Loucy (cell line): ENCODE measurements at regions not wholly inside any gene's neighbourhood (a gene's known extent, or its start where the extent isn't known, plus 50 kb on each side); places are given as distances from the start of the nearest gene placed in this dataset.

Experiments
- H2AFZ ChIP-seq: fragments of 200-600 bp; sonication (generic); 2 replicates; pipeline ENCODE4 v1.6.0; 2016; ENCODE audit warnings: antibody characterized with exemption, mild to moderate bottlenecking, low read length, moderate library complexity
- H3F3A ChIP-seq: fragments of 200-600 bp; 2 replicates; pipeline ENCODE4 v1.6.0; 2016; ENCODE audit warnings: antibody characterized with exemption, low read depth, mild to moderate bottlenecking
- H3K27me3 ChIP-seq: fragments of 200-600 bp; sonication (generic); 2 replicates; pipeline ENCODE4 v1.6.1; 2014; ENCODE audit warnings: low read length, mild to moderate bottlenecking; ENCODE audit not compliant: insufficient read depth, poor library complexity, severe bottlenecking
- H3K36me3 ChIP-seq: fragments of 200-600 bp; sonication (generic); 2 replicates; pipeline ENCODE4 v1.6.1; 2016; ENCODE audit warnings: low read length; ENCODE audit not compliant: insufficient read depth
- H3K4me1 ChIP-seq: fragments of 200-600 bp; sonication (generic); 2 replicates; pipeline ENCODE4 v1.5.1; 2014; ENCODE audit warnings: low read length, mild to moderate bottlenecking; ENCODE audit not compliant: insufficient read depth, poor library complexity, severe bottlenecking
- H3K4me2 ChIP-seq: fragments of 200-600 bp; sonication (generic); 2 replicates; pipeline ENCODE4 v1.6.0; 2014; ENCODE audit warnings: antibody characterized with exemption, low read length, low read depth, mild to moderate bottlenecking; ENCODE audit not compliant: poor library complexity, severe bottlenecking
- H3K4me3 ChIP-seq: fragments of 200-600 bp; sonication (generic); 2 replicates; pipeline ENCODE4 v1.5.1; 2014; ENCODE audit warnings: low read length, mild to moderate bottlenecking, mixed read lengths; ENCODE audit not compliant: poor library complexity, severe bottlenecking
- H3K79me2 ChIP-seq: fragments of 200-600 bp; sonication (generic); 2 replicates; pipeline ENCODE4 v1.6.1; 2014; ENCODE audit warnings: low read length; ENCODE audit not compliant: insufficient read depth
- H3K9ac ChIP-seq: fragments of 200-600 bp; sonication (generic); 2 replicates; pipeline ENCODE4 v1.6.0; 2014; ENCODE audit warnings: mild to moderate bottlenecking, low read depth, low read length, moderate library complexity; ENCODE audit not compliant: poor library complexity, severe bottlenecking
- H3K9me2 ChIP-seq: fragments of 200-600 bp; sonication (generic); replicated peaks from 2 replicates; pipeline ENCODE4 v1.6.1; 2016; ENCODE audit warnings: low read depth, low read length, mixed read lengths
- H3K9me3 ChIP-seq: fragments of 200-600 bp; sonication (generic); 2 replicates; pipeline ENCODE4 v1.6.1; 2014; ENCODE audit warnings: mild to moderate bottlenecking, antibody characterized with exemption, low read length, low read depth; ENCODE audit not compliant: insufficient read depth
- H4K20me1 ChIP-seq: fragments of 200-600 bp; sonication (generic); 2 replicates; pipeline ENCODE4 v1.6.0; 2014; ENCODE audit warnings: antibody characterized with exemption, low read length, mild to moderate bottlenecking; ENCODE audit not compliant: insufficient read depth, poor library complexity, severe bottlenecking
- CTCF ChIP-seq: fragments of 200-600 bp; sonication (generic); conservative IDR thresholded peaks from 2 replicates; pipeline ENCODE4 v1.5.1; 2014; ENCODE audit warnings: mild to moderate bottlenecking, antibody characterized with exemption, low read length
- EZH2phosphoT487 ChIP-seq: fragments of 200-600 bp; IDR thresholded peaks from 2 replicates; pipeline ENCODE4 v1.6.1; 2018; ENCODE audit warnings: antibody characterized with exemption, mild to moderate bottlenecking, moderate library complexity, borderline replicate concordance

GRCh38 chr9:1913631-1914330 lies 101.4 kb upstream of the SMARCA2 start:
- Histone ChIP-seq H3K36me3 (no peaks in the 10 kb centered on the region), H3K4me3 (no peak overlapping the region), H4K20me1 (no peaks in the 10 kb centered on the region), H3K27me3 (no peaks in the 10 kb centered on the region), H3K4me1 (peaks cover 5% of the 10 kb centered on the region), H3K79me2 (no peaks in the 10 kb centered on the region), H3K4me2 (no peak overlapping the region), H3K9me2 (no peaks in the 10 kb centered on the region), H3K9me3 (no peaks in the 10 kb centered on the region), H3F3A (no peaks in the 10 kb centered on the region), H3K9ac (no peak overlapping the region), H2AFZ (no peak overlapping the region)
- TF ChIP-seq CTCF (no peak), EZH2phosphoT487 (no peak)

- Histone ChIP-seq H3F3A (no peaks in the 10 kb centered on the region), H3K9me3 (no peaks in the 10 kb centered on the region), H3K27me3 (no peaks in the 10 kb centered on the region), H3K9me2 (no peaks in the 10 kb centered on the region), H3K79me2 (no peaks in the 10 kb centered on the region), H2AFZ (peak overlapping the region; percentile 5), H3K4me3 (peak overlapping the region; percentile 22), H4K20me1 (no peaks in the 10 kb centered on the region), H3K4me1 (no peaks in the 10 kb centered on the region), H3K36me3 (no peaks in the 10 kb centered on the region), H3K4me2 (peak overlapping the region; percentile 30), H3K9ac (no peak overlapping the region)
- no peak for TF ChIP-seq EZH2phosphoT487
- no peak for TF ChIP-seq CTCF
Measured at GRCh38 chr9:1916095-1916494, 99.1 kb upstream of the SMARCA2 start.

- no peaks in the 10 kb centered on the region for H3K27me3 ChIP-seq
- no peaks in the 10 kb centered on the region for H3F3A ChIP-seq
- H3K4me3 ChIP-seq = no peak overlapping the region
- peak overlapping the region; percentile 5 for H2AFZ ChIP-seq
- no peaks in the 10 kb centered on the region for H4K20me1 ChIP-seq
- no peaks in the 10 kb centered on the region for H3K36me3 ChIP-seq
- H3K9ac ChIP-seq = no peak overlapping the region
- no peaks in the 10 kb centered on the region for H3K4me1 ChIP-seq
- no peaks in the 10 kb centered on the region for H3K9me2 ChIP-seq
- TF ChIP-seq CTCF = no peak
- no peak for TF ChIP-seq EZH2phosphoT487
- H3K79me2 ChIP-seq = no peaks in the 10 kb centered on the region
- H3K4me2 ChIP-seq = no peak overlapping the region
- no peaks in the 10 kb centered on the region for H3K9me3 ChIP-seq
Measured at GRCh38 chr9:1916655-1917054, 98.5 kb upstream of the SMARCA2 start.
